Neural progenitor cell (in vitro differentiated cells): ENCODE measurements at regions not wholly inside any gene's neighbourhood (a gene's known extent, or its start where the extent isn't known, plus 50 kb on each side); places are given as distances from the start of the nearest gene placed in this dataset.

Experiments
- DNase-seq: peaks from one replicate; pipeline ENCODE4 v3.0.0-alpha.2; 2016; ENCODE audit warnings: low spot score
- H2AFZ ChIP-seq: fragments of 200-600 bp; sonication (generic); replicated peaks from 2 replicates; pipeline ENCODE4 v1.6.1; 2016; ENCODE audit warnings: antibody characterized with exemption
- H3F3A ChIP-seq: fragments of 200-600 bp; sonication (generic); 2 replicates; pipeline ENCODE4 v1.6.1; 2016; ENCODE audit warnings: antibody characterized with exemption, low read depth
- H3K27ac ChIP-seq: fragments of 200-600 bp; sonication (generic); 2 replicates; pipeline ENCODE4 v1.5.1; 2016; ENCODE audit warnings: mild to moderate bottlenecking
- H3K27me3 ChIP-seq: fragments of 200-600 bp; sonication (generic); 2 replicates; pipeline ENCODE4 v1.6.1; 2016; ENCODE audit warnings: mild to moderate bottlenecking, moderate library complexity
- H3K36me3 ChIP-seq: fragments of 200-600 bp; sonication (generic); 2 replicates; pipeline ENCODE4 v1.5.1; 2016
- H3K4me1 ChIP-seq: fragments of 200-600 bp; sonication (generic); 2 replicates; pipeline ENCODE4 v1.6.1; 2016; ENCODE audit warnings: mixed run types
- H3K4me2 ChIP-seq: fragments of 200-600 bp; sonication (generic); 2 replicates; pipeline ENCODE4 v1.6.1; 2016
- H3K4me3 ChIP-seq: fragments of 200-600 bp; sonication (generic); 2 replicates; pipeline ENCODE4 v1.5.1; 2016
- H3K79me2 ChIP-seq: fragments of 200-600 bp; sonication (generic); 2 replicates; pipeline ENCODE4 v1.6.1; 2016; ENCODE audit warnings: low read depth
- H3K9ac ChIP-seq: fragments of 200-600 bp; sonication (generic); 2 replicates; pipeline ENCODE4 v1.6.1; 2016
- H3K9me3 ChIP-seq: fragments of 200-600 bp; sonication (generic); 2 replicates; pipeline ENCODE4 v1.5.1; 2016; ENCODE audit warnings: low read depth
- H4K20me1 ChIP-seq: fragments of 200-600 bp; sonication (generic); 2 replicates; pipeline ENCODE4 v1.6.1; 2016; ENCODE audit warnings: low read depth
- H3K27ac Mint-ChIP-seq: 3 replicates; pipeline ENCODE4 v1.8.0; 2021; ENCODE audit warnings: mixed read lengths
- H3K27me3 Mint-ChIP-seq: 2 replicates; pipeline ENCODE4 v1.8.0; 2022; ENCODE audit warnings: low read depth, mild to moderate bottlenecking, inconsistent platforms, moderate library complexity, mixed read lengths; ENCODE audit not compliant: insufficient read depth
- H3K36me3 Mint-ChIP-seq: 3 replicates; pipeline ENCODE4 v1.8.0; 2021; ENCODE audit warnings: mixed read lengths
- H3K4me1 Mint-ChIP-seq: 3 replicates; pipeline ENCODE4 v1.8.0; 2021; ENCODE audit warnings: mixed read lengths
- H3K4me3 Mint-ChIP-seq: 3 replicates; pipeline ENCODE4 v1.8.0; 2021; ENCODE audit warnings: mild to moderate bottlenecking, moderate library complexity, mixed read lengths
- H3K9me3 Mint-ChIP-seq: 3 replicates; pipeline ENCODE4 v1.8.0; 2020; ENCODE audit warnings: mixed read lengths
- EZH2 ChIP-seq: fragments of 200-600 bp; sonication (generic); IDR thresholded peaks from 2 replicates; pipeline ENCODE4 v1.6.1; 2017; ENCODE audit warnings: antibody characterized with exemption, mild to moderate bottlenecking, moderate library complexity
- EZH2phosphoT487 ChIP-seq: fragments of 200-600 bp; sonication (generic); IDR thresholded peaks from 2 replicates; pipeline ENCODE4 v1.6.1; 2017; ENCODE audit warnings: antibody characterized with exemption
- TF ChIP-seq, protein P1 (sequence below): fragments of 200-600 bp; sonication (generic); IDR thresholded peaks from 2 replicates; pipeline ENCODE4 v1.5.1; 2017; ENCODE audit warnings: antibody characterized with exemption, mild to moderate bottlenecking

DNA sequence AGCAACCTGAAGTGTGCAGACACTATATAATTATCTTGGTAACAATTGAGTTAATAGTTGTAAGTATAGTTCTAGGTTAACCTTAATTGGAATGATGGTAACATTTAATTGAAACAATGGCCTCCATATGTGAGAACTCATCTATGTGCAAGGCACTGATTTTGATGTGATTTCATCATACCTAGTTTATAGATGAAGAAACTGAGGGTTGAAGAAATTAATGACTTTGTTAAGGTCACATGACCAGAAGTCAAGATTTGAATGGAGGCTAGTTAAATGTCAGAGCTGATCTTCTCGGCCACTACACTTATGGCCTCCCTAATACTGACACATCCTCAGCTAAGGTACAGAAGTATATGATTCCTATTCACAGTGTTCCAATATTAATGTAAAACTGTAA, 128.2 kb upstream of the PSMD7 start:
- Mint-ChIP-seq H3K9me3 (peaks cover 3% of the 10 kb centered on the region), H3K4me1 (peaks cover 16% of the 10 kb centered on the region), H3K36me3 (no peaks in the 10 kb centered on the region), H3K27me3 (peaks cover 2% of the 10 kb centered on the region), H3K27ac (no peak overlapping the region), H3K4me3 (no peak overlapping the region)
- H3K9ac ChIP-seq: no peak overlapping the region
- no peak overlapping the region for H2AFZ ChIP-seq
- H3K27ac ChIP-seq: no peak overlapping the region
- H3K4me2 ChIP-seq: no peak overlapping the region
- H3F3A ChIP-seq: no peaks in the 10 kb centered on the region
- TF ChIP-seq, protein P1, sequence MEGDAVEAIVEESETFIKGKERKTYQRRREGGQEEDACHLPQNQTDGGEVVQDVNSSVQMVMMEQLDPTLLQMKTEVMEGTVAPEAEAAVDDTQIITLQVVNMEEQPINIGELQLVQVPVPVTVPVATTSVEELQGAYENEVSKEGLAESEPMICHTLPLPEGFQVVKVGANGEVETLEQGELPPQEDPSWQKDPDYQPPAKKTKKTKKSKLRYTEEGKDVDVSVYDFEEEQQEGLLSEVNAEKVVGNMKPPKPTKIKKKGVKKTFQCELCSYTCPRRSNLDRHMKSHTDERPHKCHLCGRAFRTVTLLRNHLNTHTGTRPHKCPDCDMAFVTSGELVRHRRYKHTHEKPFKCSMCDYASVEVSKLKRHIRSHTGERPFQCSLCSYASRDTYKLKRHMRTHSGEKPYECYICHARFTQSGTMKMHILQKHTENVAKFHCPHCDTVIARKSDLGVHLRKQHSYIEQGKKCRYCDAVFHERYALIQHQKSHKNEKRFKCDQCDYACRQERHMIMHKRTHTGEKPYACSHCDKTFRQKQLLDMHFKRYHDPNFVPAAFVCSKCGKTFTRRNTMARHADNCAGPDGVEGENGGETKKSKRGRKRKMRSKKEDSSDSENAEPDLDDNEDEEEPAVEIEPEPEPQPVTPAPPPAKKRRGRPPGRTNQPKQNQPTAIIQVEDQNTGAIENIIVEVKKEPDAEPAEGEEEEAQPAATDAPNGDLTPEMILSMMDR: no peak
- TF ChIP-seq EZH2phosphoT487 (no peak), EZH2 (no peak)
- H3K27me3 ChIP-seq: no peaks in the 10 kb centered on the region
- H3K4me1 ChIP-seq: peaks cover 11% of the 10 kb centered on the region
- H3K36me3 ChIP-seq: no peaks in the 10 kb centered on the region
- H3K79me2 ChIP-seq: no peaks in the 10 kb centered on the region
- no peaks in the 10 kb centered on the region for H3K9me3 ChIP-seq
- no peak overlapping the region for H3K4me3 ChIP-seq
- DNase-seq: no peak
- H4K20me1 ChIP-seq: no peaks in the 10 kb centered on the region

DNA sequence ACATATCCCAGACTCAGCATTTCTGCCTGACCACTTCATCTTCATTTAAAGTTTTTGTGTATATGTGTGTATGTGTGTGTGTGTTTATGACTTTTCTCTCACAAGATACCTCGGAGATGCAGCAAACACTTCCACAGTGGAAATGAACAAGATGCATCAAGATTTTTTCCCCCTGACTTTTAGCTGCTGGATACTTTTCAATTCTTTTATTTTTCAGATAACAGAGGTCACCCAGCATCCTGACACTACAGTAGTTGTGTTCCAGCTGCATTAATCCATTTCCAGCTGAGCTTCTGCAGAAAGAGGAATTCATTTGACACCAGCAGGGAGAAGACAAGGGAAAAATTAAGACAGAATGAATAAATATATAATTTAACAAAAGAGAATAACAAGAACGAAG, 130.2 kb upstream of the PSMD7 start:
- Histone ChIP-seq H3K79me2 (no peaks in the 10 kb centered on the region), H3F3A (no peaks in the 10 kb centered on the region), H3K4me1 (peaks cover 11% of the 10 kb centered on the region), H3K4me2 (no peak overlapping the region), H4K20me1 (no peaks in the 10 kb centered on the region), H3K27me3 (no peaks in the 10 kb centered on the region), H3K9ac (no peak overlapping the region), H3K36me3 (no peaks in the 10 kb centered on the region), H3K4me3 (no peak overlapping the region), H2AFZ (no peak overlapping the region), H3K9me3 (no peaks in the 10 kb centered on the region), H3K27ac (no peak overlapping the region)
- H3K27ac Mint-ChIP-seq: no peak overlapping the region
- H3K9me3 Mint-ChIP-seq: peaks cover 4% of the 10 kb centered on the region
- H3K4me3 Mint-ChIP-seq: no peak overlapping the region
- H3K4me1 Mint-ChIP-seq: peaks cover 16% of the 10 kb centered on the region
- H3K27me3 Mint-ChIP-seq: peaks cover 2% of the 10 kb centered on the region
- no peak for DNase-seq
- TF ChIP-seq EZH2 (no peak), EZH2phosphoT487 (no peak)
- TF ChIP-seq, protein P1: no peak
- no peaks in the 10 kb centered on the region for H3K36me3 Mint-ChIP-seq

DNA sequence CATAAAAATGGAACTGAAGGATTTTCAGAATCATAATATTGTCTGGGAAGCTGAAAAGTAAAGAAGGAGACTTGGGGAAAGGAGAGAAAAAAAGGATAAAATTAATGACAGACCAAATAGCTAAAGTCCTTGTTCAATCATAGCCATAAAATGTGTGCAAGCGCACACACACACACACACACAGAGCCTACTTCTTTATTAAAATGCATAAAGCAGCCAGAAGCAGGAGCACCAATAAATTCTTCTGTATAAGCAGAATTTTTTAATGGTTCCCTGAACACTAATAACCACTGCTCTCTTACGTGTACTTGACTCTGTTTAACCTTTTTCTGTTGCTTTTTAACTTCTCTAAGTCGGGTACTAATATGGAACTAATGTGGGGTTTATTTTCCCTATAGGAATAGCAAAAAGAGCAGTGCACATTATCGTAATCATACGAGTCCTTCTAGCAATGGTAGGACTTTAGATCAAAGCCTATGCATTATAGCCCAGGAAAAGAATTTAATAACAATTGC, 131.0 kb upstream of the PSMD7 start:
- Histone ChIP-seq H3K9ac (no peak overlapping the region), H3K9me3 (no peaks in the 10 kb centered on the region), H3K27ac (no peak overlapping the region), H3K27me3 (no peaks in the 10 kb centered on the region), H3K36me3 (no peaks in the 10 kb centered on the region), H3K4me1 (peaks cover 11% of the 10 kb centered on the region), H3K79me2 (no peaks in the 10 kb centered on the region), H3K4me3 (no peak overlapping the region), H2AFZ (no peak overlapping the region), H3F3A (no peaks in the 10 kb centered on the region), H4K20me1 (no peaks in the 10 kb centered on the region), H3K4me2 (no peak overlapping the region)
- TF ChIP-seq EZH2: no peak
- no peak for TF ChIP-seq EZH2phosphoT487
- TF ChIP-seq, protein P1: no peak
- Mint-ChIP-seq H3K9me3 (peaks cover 8% of the 10 kb centered on the region), H3K4me1 (peaks cover 16% of the 10 kb centered on the region), H3K27me3 (no peaks in the 10 kb centered on the region), H3K4me3 (no peak overlapping the region), H3K27ac (no peak overlapping the region), H3K36me3 (no peaks in the 10 kb centered on the region)
- no peak for DNase-seq
